H1 (cell line): ENCODE measurements at regions not wholly inside any gene's neighbourhood (a gene's known extent, or its start where the extent isn't known, plus 50 kb on each side); places are given as distances from the start of the nearest gene placed in this dataset.

ENCODE experiments used
- CTCF ChIA-PET: fragments of 300-600 bp; sonication (Branson Sonifier 250); formaldehyde crosslinking; loops from one replicate; lab custom pipeline; 2021; ENCODE audit not compliant: partially characterized antibody; lab: Charles Lee
- POLR2A ChIA-PET: fragments of 300-600 bp; sonication (Branson Sonifier 250); formaldehyde crosslinking; loops from one replicate; lab custom pipeline; 2021; ENCODE audit warnings: inconsistent platforms; ENCODE audit not compliant: partially characterized antibody; lab: Charles Lee
- DNase-seq, 2 experiments: peaks; one replicate each; pipeline versions ENCODE4 v3.0.0 to v3.0.0-alpha.2; 2010 to 2022; ENCODE audit warnings: low spot score in 2 of 2, low read depth in 1 of 2, mixed read lengths in 1 of 2
- FAIRE-seq: peaks from 2 replicates; lab custom pipeline; 2011; peaks lifted over from hg19 to GRCh38; lab: Jason Lieb, UNC
- H2AFZ ChIP-seq: 2 replicates; pipeline ENCODE4 v1.8.1; 2012; ENCODE audit warnings: low read length, inconsistent platforms
- H2AK5ac ChIP-seq: 2 replicates; pipeline ENCODE4 v1.6.1; 2013; ENCODE audit warnings: low read depth, low read length
- H2BK120ac ChIP-seq: replicated peaks from 2 replicates; pipeline ENCODE3; 2013; ENCODE audit warnings: low read depth, low read length, inconsistent platforms
- H2BK12ac ChIP-seq: 2 replicates; pipeline ENCODE4 v1.6.1; 2013; ENCODE audit warnings: low read depth, low read length
- H2BK15ac ChIP-seq: 2 replicates; pipeline ENCODE4 v1.6.1; 2013; ENCODE audit warnings: low read length
- H2BK20ac ChIP-seq: 2 replicates; pipeline ENCODE4 v1.6.1; 2013; ENCODE audit warnings: low read length
- H2BK5ac ChIP-seq: 2 replicates; pipeline ENCODE4 v1.6.1; 2013; ENCODE audit warnings: low read depth, low read length
- H3K14ac ChIP-seq: 2 replicates; pipeline ENCODE4 v1.6.1; 2013; ENCODE audit warnings: inconsistent platforms; ENCODE audit not compliant: insufficient read length
- H3K18ac ChIP-seq: 2 replicates; pipeline ENCODE4 v1.6.1; 2013; ENCODE audit warnings: low read length; ENCODE audit errors: extremely low read depth
- H3K23ac ChIP-seq: 2 replicates; pipeline ENCODE4 v1.6.1; 2013; ENCODE audit warnings: inconsistent platforms; ENCODE audit not compliant: insufficient read length
- H3K23me2 ChIP-seq: 2 replicates; pipeline ENCODE4 v1.6.1; 2013; ENCODE audit warnings: low read depth, low read length
- H3K27ac ChIP-seq: 2 replicates; pipeline ENCODE4 v1.6.1; 2011; ENCODE audit warnings: low read depth, low read length, inconsistent platforms
- H3K27me3 ChIP-seq, 4 experiments: replicated peaks in 1 of 4; 1 replicate in 1 of 4; 2 replicates in 3 of 4; pipeline versions ENCODE4 v1.6.1 to v1.8.1; 2011 to 2013; ENCODE audit warnings: low read length in 3 of 4, mild to moderate bottlenecking in 3 of 4, inconsistent platforms in 2 of 4, mixed read lengths in 2 of 4, moderate library complexity in 1 of 4; ENCODE audit not compliant: control insufficient read depth in 3 of 4, insufficient read depth in 3 of 4; ENCODE audit errors: extremely low read depth in 1 of 4
- H3K36me3 ChIP-seq, 4 experiments: 2 replicates each; pipeline versions ENCODE4 v1.6.1 to v1.8.1; 2011 to 2013; ENCODE audit warnings: mild to moderate bottlenecking in 4 of 4, low read length in 3 of 4, moderate library complexity in 2 of 4, control low read depth in 1 of 4, inconsistent platforms in 1 of 4; ENCODE audit not compliant: insufficient read depth in 4 of 4, control insufficient read depth in 2 of 4
- H3K4ac ChIP-seq: replicated peaks from 2 replicates; pipeline ENCODE3; 2013; ENCODE audit warnings: low read length, low read depth, mixed read lengths, inconsistent platforms; ENCODE audit not compliant: insufficient read length
- H3K4me1 ChIP-seq, 4 experiments: replicated peaks in 1 of 4; 1 replicate in 1 of 4; 2 replicates in 3 of 4; pipeline versions ENCODE4 v1.6.1 to v1.8.1; 2011 to 2013; ENCODE audit warnings: low read length in 3 of 4, inconsistent platforms in 2 of 4, mixed read lengths in 1 of 4; ENCODE audit not compliant: insufficient read depth in 4 of 4, control insufficient read depth in 3 of 4
- H3K4me2 ChIP-seq, 2 experiments: 2 replicates each; pipeline versions ENCODE4 v1.6.1 to v1.8.1; 2011 to 2013; ENCODE audit warnings: low read depth in 2 of 2, low read length in 2 of 2, control low read depth in 1 of 2, inconsistent platforms in 1 of 2, mild to moderate bottlenecking in 1 of 2; ENCODE audit not compliant: insufficient read depth in 1 of 2
- H3K4me3 ChIP-seq, 4 experiments: fragments of 200-600, 300-600 bp in 1 of 4; sonication (generic), shearing (Covaris generic), sonication (Bioruptor Twin) in 1 of 4; 2 replicates each; pipeline versions ENCODE4 v1.5.1 to v1.8.1; 2011 to 2016; ENCODE audit warnings: low read length in 4 of 4, low read depth in 3 of 4, control low read depth in 2 of 4, inconsistent platforms in 2 of 4, mild to moderate bottlenecking in 2 of 4, mixed read lengths in 1 of 4, moderate library complexity in 1 of 4; ENCODE audit not compliant: insufficient read depth in 2 of 4; ENCODE audit errors: extremely low read depth in 1 of 4
- H3K56ac ChIP-seq: replicated peaks from 2 replicates; pipeline ENCODE3; 2013; ENCODE audit warnings: low read depth, mild to moderate bottlenecking, mixed read lengths, low read length, inconsistent platforms; ENCODE audit not compliant: insufficient read length
- H3K79me1 ChIP-seq: 2 replicates; pipeline ENCODE4 v1.6.1; 2013; ENCODE audit warnings: low read depth, low read length, control low read depth
- H3K79me2 ChIP-seq, 2 experiments: 2 replicates each; pipeline versions ENCODE4 v1.6.1 to v1.8.1; 2012 to 2013; ENCODE audit warnings: low read length in 2 of 2, mild to moderate bottlenecking in 2 of 2, inconsistent platforms in 1 of 2; ENCODE audit not compliant: insufficient read depth in 2 of 2, control insufficient read depth in 1 of 2
- H3K9ac ChIP-seq, 4 experiments: replicated peaks in 1 of 4; 1 replicate in 1 of 4; 2 replicates in 3 of 4; pipeline versions ENCODE4 v1.6.1 to v1.8.1; 2011 to 2013; ENCODE audit warnings: low read depth in 3 of 4, low read length in 3 of 4, control low read depth in 2 of 4, mild to moderate bottlenecking in 2 of 4, moderate library complexity in 2 of 4, inconsistent platforms in 1 of 4; ENCODE audit errors: extremely low read depth in 1 of 4
- H3K9me3 ChIP-seq, 2 experiments: 2 replicates each; pipeline versions ENCODE4 v1.6.1 to v1.8.1; 2012 to 2013; ENCODE audit warnings: mild to moderate bottlenecking in 2 of 2, moderate library complexity in 2 of 2, control low read depth in 1 of 2, inconsistent platforms in 1 of 2, low read depth in 1 of 2, low read length in 1 of 2, mixed read lengths in 1 of 2; ENCODE audit not compliant: insufficient read depth in 2 of 2
- H4K20me1 ChIP-seq, 2 experiments: replicated peaks in 1 of 2; 2 replicates each; pipeline versions ENCODE3 to v1.8.1; 2011 to 2013; ENCODE audit warnings: inconsistent platforms in 2 of 2, low read length in 2 of 2, mild to moderate bottlenecking in 1 of 2; ENCODE audit not compliant: insufficient read depth in 2 of 2, control insufficient read depth in 1 of 2
- H4K5ac ChIP-seq: 2 replicates; pipeline ENCODE4 v1.6.1; 2013; ENCODE audit warnings: low read length, low read depth, mixed read lengths, inconsistent platforms; ENCODE audit not compliant: insufficient read length
- H4K8ac ChIP-seq: 2 replicates; pipeline ENCODE4 v1.8.0; 2013; ENCODE audit warnings: mild to moderate bottlenecking, moderate library complexity, low read length, inconsistent platforms; ENCODE audit not compliant: insufficient read depth; ENCODE audit errors: extremely low read depth
- H4K91ac ChIP-seq: replicated peaks from 2 replicates; pipeline ENCODE3; 2013; ENCODE audit warnings: low read length, mixed read lengths, inconsistent platforms; ENCODE audit not compliant: insufficient read length
- BCL11A ChIP-seq, 2 experiments: IDR thresholded peaks; one replicate each; pipeline ENCODE4 v1.6.1; 2011; ENCODE audit warnings: low read depth in 2 of 2, low read length in 2 of 2, mild to moderate bottlenecking in 2 of 2
- RBBP5 ChIP-seq: IDR thresholded peaks from 2 replicates; pipeline ENCODE4 v1.7.1; 2012; ENCODE audit warnings: low read depth, mild to moderate bottlenecking, inconsistent platforms, low read length, moderate library complexity, borderline replicate concordance
- WGBS, 2 experiments: shearing (Covaris generic) in 1 of 2; methylation state at CpG; one replicate each; pipeline versions ENCODE4 v1.1.6 to v1.1.7; 2013 to 2015; ENCODE audit warnings: low lambda C conversion rate in 2 of 2, mixed read lengths in 2 of 2, inconsistent platforms in 1 of 2, low coverage in 1 of 2, missing lambda C conversion rate in 1 of 2; ENCODE audit not compliant: insufficient replicate concordance in 2 of 2, insufficient coverage in 1 of 2, insufficient read length in 1 of 2; ENCODE audit errors: extremely low coverage in 1 of 2, missing lambda C conversion rate in 1 of 2; 5-methylcytosine and 5-hydroxymethylcytosine counted together

DNA sequence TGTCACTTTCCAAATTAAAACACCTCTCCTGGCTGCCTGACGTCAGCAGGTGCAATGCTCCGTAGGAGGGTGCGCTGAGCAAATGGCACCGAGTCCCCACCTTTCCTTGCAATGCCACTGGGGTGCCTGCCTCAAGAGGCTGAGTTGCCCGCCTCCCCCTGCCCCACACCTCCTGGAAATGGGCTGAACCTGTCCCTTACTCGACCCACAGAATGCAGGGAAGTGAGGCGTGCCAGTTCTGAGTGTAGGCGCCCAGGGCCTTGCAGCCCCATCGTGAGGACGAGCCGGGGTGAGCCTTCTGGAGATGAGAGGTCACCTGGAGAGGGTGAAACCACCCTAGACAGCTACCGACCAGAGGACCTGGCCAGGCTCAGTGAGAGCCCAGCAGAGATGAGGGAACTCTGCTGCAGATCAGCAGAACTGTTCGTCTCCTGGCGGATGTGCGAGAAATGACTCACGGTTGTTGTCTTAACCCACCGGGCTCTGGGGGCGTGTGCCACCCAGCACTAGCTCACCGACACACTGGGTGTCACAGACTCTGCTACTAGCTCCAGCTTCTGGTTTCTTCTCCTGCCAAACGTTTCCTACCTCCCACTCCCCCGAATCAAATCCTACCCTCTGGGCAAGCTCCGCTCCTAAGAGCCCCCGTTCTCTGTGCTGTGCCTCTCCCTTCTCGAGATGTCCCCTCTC is 168.7 kb upstream of the HDAC4 start:
- Histone ChIP-seq H3K18ac (no peak overlapping the region), H4K5ac (no peak overlapping the region), H4K91ac (no peak overlapping the region), H2BK20ac (no peak overlapping the region), H3K4me1 (no peaks in the 10 kb centered on the region), H4K20me1 (no peaks in the 10 kb centered on the region), H2AFZ (no peak overlapping the region), H3K23me2 (no peaks in the 10 kb centered on the region), H3K23ac (no peak overlapping the region), H3K14ac (no peak overlapping the region), H2BK12ac (no peak overlapping the region), H3K4me2 (no peak overlapping the region), H3K4ac (no peak overlapping the region), H2AK5ac (no peak overlapping the region), H3K36me3 (no peaks in the 10 kb centered on the region), H4K8ac (peak overlapping the region; percentile 31; the same call in 1 of the 2 replicates), H3K79me2 (no peaks in the 10 kb centered on the region), H2BK15ac (no peak overlapping the region), H3K9ac (no peak overlapping the region), H3K9me3 (0 out of 4 replicates have a peak, but pooled peaks cover 0 to 4% of the 10 kb centered on the region in 2 experiments), H3K27ac (no peak overlapping the region), H2BK120ac (no peak overlapping the region), H2BK5ac (no peak overlapping the region), H3K79me1 (no peaks in the 10 kb centered on the region), H3K4me3 (no peak overlapping the region), H3K27me3 (0 out of 7 replicates have a peak, but pooled peaks cover 0 to 2% (median 0%) of the 10 kb centered on the region in 4 experiments), H3K56ac (no peak overlapping the region)
- 87% methylated on average over 21 of the region's 24 CpGs; no CpG with 5 or more reads in 1 of the 2 experiments for WGBS, 2 experiments
- CTCF ChIA-PET, result no interaction called here
- DNase-seq, result no peak
- no peak for FAIRE-seq
- POLR2A ChIA-PET, result no interaction called here
- TF ChIP-seq RBBP5 (no peak), BCL11A (IDR thresholded peaks at IDR 0.05; ENCODE audit: low read depth in 2 of 2, low read length in 2 of 2) (no peak)
